Fibroblast of the aortic adventitia (primary cell): ENCODE measurements at regions not wholly inside any gene's neighbourhood (a gene's known extent, or its start where the extent isn't known, plus 50 kb on each side); places are given as distances from the start of the nearest gene placed in this dataset.
A peak's percentile ranks its signal among the peaks of the same experiment; 100 is the strongest.

Experiments
- DNase-seq: peaks from one replicate; pipeline ENCODE4 v3.0.0-alpha.2; 2010; ENCODE audit warnings: low read depth
- H3K4me3 ChIP-seq: 2 replicates; pipeline ENCODE4 v1.5.1; 2011; ENCODE audit warnings: low read depth, mild to moderate bottlenecking, control low read depth, low read length, moderate library complexity
- CTCF ChIP-seq: IDR thresholded peaks from 2 replicates; pipeline ENCODE4 v1.5.1; 2011; ENCODE audit warnings: mild to moderate bottlenecking, low read length, control low read depth, inconsistent platforms; ENCODE audit not compliant: insufficient read depth

GRCh38 chr14:101061411-101062064 is 158.0 kb upstream of the RTL1 start:
- no peak overlapping the region for H3K4me3 ChIP-seq
- no peak for DNase-seq
- no peak for TF ChIP-seq CTCF

GRCh38 chr14:101062065-101062450 is 158.5 kb upstream of the RTL1 start:
- H3K4me3 ChIP-seq = no peak overlapping the region
- no peak for TF ChIP-seq CTCF
- no peak for DNase-seq

GRCh38 chr14:101062601-101063000 is 159.1 kb upstream of the RTL1 start:
- no peak overlapping the region for H3K4me3 ChIP-seq
- DNase-seq = peak; percentile 18
- TF ChIP-seq CTCF = no peak

- DNase-seq = no peak
- no peak overlapping the region for H3K4me3 ChIP-seq
- no peak for TF ChIP-seq CTCF
Measured at GRCh38 chr14:101063121-101063520, 159.6 kb upstream of the RTL1 start.

GRCh38 chr14:101064121-101064661 is 160.7 kb upstream of the RTL1 start:
- DNase-seq = no peak
- H3K4me3 ChIP-seq = no peak overlapping the region
- TF ChIP-seq CTCF = no peak

- no peak for TF ChIP-seq CTCF
- DNase-seq = no peak
- no peak overlapping the region for H3K4me3 ChIP-seq
Measured at GRCh38 chr14:101064718-101065117, 161.2 kb upstream of the RTL1 start.

GRCh38 chr14:101065246-101065645 is 161.7 kb upstream of the RTL1 start:
- TF ChIP-seq CTCF = no peak
- H3K4me3 ChIP-seq = no peak overlapping the region
- DNase-seq = no peak
